AG04449 (cell line): ENCODE measurements at regions not wholly inside any gene's neighbourhood (a gene's known extent, or its start where the extent isn't known, plus 50 kb on each side); places are given as distances from the start of the nearest gene placed in this dataset.

ENCODE experiments used
- CTCF ChIA-PET: fragments of 350-600 bp; formaldehyde crosslinking; extraction: SDS; loops from one replicate; lab custom pipeline; 2021; ENCODE audit warnings: antibody characterized with exemption; lab: Yijun Ruan, JAX
- POLR2A ChIA-PET: fragments of 400-600, 350-600 bp; formaldehyde crosslinking; extraction: SDS; loops from one replicate; lab custom pipeline; 2020; ENCODE audit warnings: antibody characterized with exemption, inconsistent platforms; lab: Yijun Ruan, JAX
- DNase-seq: peaks from one replicate; pipeline ENCODE4 v3.0.0-alpha.2; 2010; ENCODE audit warnings: low read depth, low spot score
- H3K4me3 ChIP-seq: 2 replicates; pipeline ENCODE4 v1.5.1; 2011; ENCODE audit warnings: low read depth, mild to moderate bottlenecking, control low read depth, low read length
- TF ChIP-seq, protein P1 (sequence below): IDR thresholded peaks from one replicate; pipeline ENCODE4 v1.5.1; 2011; ENCODE audit warnings: mild to moderate bottlenecking, moderate library complexity, low read length, control low read depth, inconsistent platforms; ENCODE audit not compliant: insufficient read depth; ENCODE audit errors: missing control alignments

DNA sequence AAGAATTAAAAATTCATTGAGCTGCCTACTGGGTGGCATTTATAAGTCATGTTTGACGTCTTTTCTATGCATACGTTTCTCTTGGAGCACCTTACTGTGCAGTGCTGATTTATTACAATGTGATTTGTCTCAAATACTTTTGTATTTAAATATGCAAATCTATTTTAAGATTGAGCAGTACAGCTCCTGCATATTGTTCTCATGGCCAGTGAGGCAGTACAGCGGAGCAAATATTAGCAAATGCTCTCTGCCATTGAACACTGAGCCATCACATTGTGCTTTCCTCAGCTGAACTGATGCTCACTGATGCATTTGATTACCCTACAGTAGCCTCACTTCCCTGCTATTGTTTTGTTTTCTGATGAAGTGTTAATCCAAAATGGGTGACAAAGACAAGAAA lies 149.6 kb downstream of the HTR1A start:
- TF ChIP-seq, protein P1, sequence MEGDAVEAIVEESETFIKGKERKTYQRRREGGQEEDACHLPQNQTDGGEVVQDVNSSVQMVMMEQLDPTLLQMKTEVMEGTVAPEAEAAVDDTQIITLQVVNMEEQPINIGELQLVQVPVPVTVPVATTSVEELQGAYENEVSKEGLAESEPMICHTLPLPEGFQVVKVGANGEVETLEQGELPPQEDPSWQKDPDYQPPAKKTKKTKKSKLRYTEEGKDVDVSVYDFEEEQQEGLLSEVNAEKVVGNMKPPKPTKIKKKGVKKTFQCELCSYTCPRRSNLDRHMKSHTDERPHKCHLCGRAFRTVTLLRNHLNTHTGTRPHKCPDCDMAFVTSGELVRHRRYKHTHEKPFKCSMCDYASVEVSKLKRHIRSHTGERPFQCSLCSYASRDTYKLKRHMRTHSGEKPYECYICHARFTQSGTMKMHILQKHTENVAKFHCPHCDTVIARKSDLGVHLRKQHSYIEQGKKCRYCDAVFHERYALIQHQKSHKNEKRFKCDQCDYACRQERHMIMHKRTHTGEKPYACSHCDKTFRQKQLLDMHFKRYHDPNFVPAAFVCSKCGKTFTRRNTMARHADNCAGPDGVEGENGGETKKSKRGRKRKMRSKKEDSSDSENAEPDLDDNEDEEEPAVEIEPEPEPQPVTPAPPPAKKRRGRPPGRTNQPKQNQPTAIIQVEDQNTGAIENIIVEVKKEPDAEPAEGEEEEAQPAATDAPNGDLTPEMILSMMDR: no peak
- H3K4me3 ChIP-seq: no peak overlapping the region
- DNase-seq: no peak
- ChIA-PET POLR2A (no interaction called here), CTCF (no interaction called here)

GRCh38 chr5:63811961-63812360 lies 150.3 kb downstream of the HTR1A start:
- H3K4me3 ChIP-seq: no peak overlapping the region
- no peak for DNase-seq
- CTCF ChIA-PET: no interaction called here
- POLR2A ChIA-PET: no interaction called here
- TF ChIP-seq, protein P1: no peak

DNA sequence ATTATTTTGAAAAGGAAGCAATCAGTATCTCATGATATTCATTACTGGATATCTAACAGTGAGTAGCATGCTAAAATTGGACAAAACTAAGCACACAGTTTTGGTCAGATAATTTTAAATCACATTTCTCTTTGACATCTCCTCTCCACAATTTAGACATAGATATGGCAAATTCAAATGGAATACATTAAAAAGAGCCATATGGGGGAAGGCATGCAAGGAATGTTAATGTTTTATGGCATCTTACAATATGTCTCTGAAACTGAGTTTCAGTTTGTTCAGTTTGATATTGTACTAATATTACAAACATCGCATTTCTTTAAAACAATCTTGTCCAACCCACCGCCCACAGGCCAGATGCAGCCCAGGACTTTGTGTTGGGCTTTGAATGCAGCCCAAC lies 151.0 kb downstream of the HTR1A start:
- H3K4me3 ChIP-seq: no peak overlapping the region
- TF ChIP-seq, protein P1: no peak
- POLR2A ChIA-PET: no interaction called here
- no peak for DNase-seq
- CTCF ChIA-PET: no interaction called here

DNA sequence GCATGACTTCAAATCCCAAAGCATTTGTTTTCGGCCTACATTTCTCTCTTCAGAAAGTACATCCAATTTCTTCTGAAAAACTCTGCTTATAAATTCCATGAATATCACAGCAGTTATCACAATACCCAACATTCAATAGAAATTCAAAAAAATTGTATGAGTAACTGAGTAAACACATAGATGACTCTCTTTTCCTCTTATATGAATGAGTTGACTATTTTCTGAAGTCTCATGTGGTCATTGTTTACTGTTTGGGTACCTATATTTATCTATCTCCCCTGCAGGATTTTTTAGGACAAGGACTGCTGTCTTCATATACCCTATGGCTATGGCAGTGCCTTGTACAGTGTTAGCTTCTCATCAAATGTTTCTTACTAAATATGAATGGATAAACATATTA lies 157.1 kb downstream of the HTR1A start:
- ChIA-PET POLR2A (no interaction called here), CTCF (no interaction called here)
- no peak overlapping the region for H3K4me3 ChIP-seq
- no peak for DNase-seq
- TF ChIP-seq, protein P1: no peak

- TF ChIP-seq, protein P1: no peak
- no peak for DNase-seq
- CTCF ChIA-PET: no interaction called here
- POLR2A ChIA-PET: no interaction called here
- no peak overlapping the region for H3K4me3 ChIP-seq
These were observed 159.1 kb downstream of the HTR1A start for GRCh38 chr5:63803165-63803564.

- POLR2A ChIA-PET: no interaction called here
- no peak overlapping the region for H3K4me3 ChIP-seq
- CTCF ChIA-PET: no interaction called here
- TF ChIP-seq, protein P1: no peak
- DNase-seq: no peak
These were observed 167.3 kb downstream of the HTR1A start for GRCh38 chr5:63794979-63795378.
